GM21717 (cell line): ENCODE measurements at regions not wholly inside any gene's neighbourhood (a gene's known extent, or its start where the extent isn't known, plus 50 kb on each side); places are given as distances from the start of the nearest gene placed in this dataset.
"Not testable (repeated sequence)": the region's sequence is repeated elsewhere in the genome, so short reads cannot be mapped to it uniquely, and the experiment has no call there.

Experiments used
- ATAC-seq: cut with Tn5 transposase; IDR thresholded peaks from one replicate; pipeline ENCODE4 v1.9.1; 2021; ENCODE audit warnings: mild to moderate bottlenecking, moderate library complexity; ENCODE audit not compliant: unreplicated experiment

DNA sequence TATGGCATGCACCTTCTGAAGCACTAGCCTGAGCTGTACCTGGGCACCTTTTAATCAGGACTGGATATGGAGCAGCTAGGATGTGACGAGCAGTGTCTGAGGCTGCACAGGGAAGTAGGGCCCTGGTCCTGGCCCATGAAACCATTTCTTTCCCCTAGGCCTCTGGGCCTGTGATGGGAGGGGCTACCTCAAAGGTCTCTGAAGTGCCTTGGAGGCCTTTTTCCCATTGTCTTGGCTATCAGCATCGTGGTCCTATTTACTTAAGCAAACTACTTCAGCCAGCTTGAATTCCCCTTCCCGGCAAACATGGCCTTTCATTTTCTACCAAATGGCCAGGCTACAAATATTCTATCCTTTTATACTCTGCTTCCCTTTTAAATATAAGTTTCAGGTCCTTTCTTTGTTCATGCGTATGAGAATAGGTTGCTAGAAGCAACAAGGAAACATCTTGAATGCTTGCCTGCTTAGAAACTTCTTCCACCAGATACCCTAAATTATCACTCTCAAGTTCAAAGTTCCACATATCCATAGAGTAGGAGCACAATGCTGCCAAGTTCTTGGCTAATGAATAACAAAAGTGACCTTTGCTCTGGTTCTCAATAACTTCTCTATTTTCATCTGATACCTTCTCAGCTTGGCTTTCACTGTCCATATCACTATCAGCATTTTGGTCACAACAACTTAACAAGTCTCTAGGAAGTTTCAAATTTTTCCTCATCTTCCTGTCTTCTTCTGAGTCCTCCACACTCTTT lies 673.1 kb downstream of the HTR1B start:
- ATAC-seq: no peak

DNA sequence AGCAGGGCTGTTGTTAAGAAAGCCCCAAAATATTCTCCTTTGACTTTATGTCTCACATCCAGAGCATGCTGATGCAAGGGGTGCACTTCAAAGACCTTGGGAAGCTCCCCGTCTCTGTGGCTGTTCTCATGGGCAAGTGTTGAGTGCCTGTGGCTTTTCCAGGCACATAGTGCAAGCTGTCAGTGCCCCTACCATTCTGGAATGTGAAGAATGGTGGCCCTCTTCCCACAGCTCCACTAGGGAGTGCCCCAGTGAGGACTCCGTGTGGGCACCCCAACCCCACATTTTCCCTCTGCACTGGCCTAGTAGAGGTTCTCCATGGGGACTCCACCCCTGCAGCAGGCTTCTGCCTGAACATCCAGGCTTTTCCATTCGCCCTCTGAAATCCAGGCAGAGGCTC lies 673.7 kb downstream of the HTR1B start:
- no peak for ATAC-seq

DNA sequence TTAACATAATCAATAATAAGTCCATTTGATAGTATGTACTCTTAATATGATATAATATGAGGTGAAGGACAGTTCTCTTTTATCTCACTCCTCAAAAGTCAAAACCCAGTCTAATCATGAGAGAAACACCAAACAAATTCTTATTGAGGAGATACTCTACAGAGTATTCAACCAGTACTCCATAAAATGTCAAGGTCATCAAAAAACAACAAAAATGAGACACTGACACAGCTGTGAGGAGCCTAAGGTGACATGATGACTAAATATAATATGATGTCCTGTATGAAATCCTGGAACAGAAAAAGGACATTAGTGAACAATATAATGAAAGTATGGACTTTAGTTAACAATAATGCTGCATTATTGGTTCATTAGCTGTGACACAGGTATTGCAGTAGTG lies 675.1 kb downstream of the HTR1B start:
- no peak for ATAC-seq

DNA sequence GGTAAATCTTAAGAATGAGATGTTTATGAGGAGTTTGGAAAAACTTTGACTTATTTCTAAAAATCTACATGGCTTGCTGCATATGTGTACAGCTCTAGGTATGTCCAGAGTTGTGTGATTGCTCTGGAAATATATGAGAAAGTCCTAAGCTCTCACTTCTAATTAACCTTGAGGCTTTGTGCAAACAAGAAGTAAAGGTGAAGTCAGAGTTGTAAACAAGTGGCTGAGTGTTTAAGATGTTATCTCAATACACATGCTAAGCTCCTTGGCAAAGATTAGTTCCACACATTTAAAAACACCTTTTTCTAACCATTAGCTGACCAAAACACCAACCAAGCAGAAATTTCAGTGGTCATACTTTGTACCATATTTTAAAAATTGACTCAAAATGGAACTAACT lies 684.2 kb downstream of the HTR1B start:
- ATAC-seq: no peak

DNA sequence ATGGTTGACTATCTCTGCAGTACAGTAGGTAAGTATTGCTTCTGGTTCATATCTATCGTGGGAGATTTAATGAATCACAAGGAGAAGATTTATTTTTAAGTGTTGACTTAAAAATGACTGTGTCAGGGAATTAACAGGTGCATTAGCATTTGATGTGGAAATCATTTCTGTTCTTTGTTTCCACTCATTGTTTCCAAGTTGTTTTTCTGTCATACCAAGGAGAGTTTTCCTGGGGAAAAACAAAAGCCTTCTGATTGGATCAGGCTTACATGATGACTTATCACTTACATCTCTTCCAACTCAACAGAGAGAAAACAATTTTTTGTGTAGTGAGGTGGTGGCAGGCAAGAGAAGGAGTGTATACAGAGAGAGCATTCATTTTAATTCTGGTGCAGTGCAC lies 686.4 kb downstream of the HTR1B start:
- no peak for ATAC-seq

DNA sequence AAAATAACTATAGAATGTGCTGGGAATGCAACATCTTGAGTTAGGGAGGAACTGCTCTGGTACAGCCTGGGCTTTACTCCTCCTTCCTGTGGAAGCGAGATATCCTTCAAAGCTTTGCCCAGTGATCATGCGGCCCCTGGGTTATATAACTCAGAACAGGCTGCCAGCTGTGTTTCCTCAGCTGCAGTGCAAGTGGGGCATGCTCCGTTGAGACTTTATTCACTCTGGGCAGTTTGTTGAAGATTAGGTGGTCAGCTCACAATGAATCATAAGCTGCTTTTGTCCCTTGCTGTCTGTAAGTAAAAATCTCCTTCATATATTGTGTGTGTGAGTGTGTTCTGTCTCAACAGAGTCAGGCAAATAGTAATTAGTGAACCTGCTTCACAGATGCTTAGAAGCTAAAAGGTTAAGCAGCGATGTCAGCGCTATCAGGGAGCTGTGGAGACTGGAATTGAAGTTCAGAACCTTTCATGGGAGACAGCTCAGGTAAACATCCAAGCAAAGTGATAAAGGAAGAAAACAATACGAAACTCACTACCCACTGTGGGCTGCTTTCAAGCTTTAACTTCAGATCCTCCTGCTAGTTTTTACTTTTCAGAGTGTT lies 688.4 kb downstream of the HTR1B start:
- no peak for ATAC-seq

DNA sequence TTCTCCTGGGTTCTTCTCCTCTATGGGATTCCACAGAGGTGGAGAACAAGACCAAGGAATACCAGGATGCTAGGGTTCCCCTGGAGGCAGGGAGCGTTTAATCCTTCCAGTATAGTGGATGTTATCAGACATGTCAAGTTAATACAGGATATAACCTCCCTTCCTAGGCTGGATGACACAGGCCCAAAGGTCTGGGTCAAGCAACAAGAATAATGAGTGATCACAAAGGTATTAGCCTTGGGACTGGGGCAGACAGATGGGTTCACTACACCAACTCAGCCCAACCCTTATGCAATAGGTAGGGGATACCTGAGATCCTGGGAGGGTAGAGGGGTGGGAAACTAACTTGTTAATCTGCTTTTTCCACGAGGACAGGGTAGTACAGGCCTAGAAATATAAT lies 690.3 kb downstream of the HTR1B start:
- ATAC-seq: no peak

DNA sequence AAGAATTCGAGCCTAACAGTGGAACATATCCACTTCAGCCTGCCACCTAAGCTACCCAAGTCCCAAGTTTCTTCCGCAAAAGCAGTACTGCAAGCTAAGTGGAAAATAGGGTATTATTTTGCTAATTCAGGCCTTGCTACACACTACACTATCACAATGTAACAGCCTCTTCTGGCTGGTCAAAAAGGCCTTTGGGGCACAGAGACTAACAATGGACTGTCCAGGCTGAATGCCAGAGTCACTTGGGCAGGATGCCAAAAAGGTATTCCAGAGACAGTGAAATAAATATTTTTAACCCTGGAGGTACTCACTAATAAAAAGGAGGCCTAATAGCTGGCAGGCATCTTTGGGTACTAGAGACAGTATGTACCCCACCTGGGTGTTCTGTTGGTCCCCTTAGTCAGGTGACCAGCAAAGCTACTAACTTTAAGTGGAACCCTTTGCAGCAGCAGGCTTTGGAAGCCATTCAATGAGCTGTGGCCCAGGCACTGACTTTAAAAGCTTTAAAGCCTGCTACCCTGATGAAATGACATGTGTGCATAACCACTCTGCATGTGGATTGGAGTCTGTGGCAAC lies 692.1 kb downstream of the HTR1B start:
- ATAC-seq: no peak

DNA sequence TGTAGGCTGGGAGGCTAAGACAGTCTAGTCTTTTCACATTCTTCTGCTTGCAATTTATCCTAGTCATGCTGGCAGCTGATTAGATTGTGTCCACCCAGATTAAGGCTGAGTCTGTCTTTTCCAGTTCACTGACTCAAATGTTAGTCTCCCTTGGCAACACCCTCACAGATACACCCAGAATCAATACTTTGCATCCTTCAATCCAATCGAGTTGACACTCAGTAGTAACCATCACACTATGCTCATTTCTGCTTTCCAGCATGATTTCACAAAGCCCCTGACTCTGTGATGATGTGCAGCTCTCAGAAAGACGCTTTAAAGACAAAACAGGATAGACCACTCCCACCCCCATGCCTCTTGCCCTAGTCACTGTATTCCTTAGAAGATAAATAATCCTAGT lies 693.0 kb downstream of the HTR1B start:
- no peak for ATAC-seq

DNA sequence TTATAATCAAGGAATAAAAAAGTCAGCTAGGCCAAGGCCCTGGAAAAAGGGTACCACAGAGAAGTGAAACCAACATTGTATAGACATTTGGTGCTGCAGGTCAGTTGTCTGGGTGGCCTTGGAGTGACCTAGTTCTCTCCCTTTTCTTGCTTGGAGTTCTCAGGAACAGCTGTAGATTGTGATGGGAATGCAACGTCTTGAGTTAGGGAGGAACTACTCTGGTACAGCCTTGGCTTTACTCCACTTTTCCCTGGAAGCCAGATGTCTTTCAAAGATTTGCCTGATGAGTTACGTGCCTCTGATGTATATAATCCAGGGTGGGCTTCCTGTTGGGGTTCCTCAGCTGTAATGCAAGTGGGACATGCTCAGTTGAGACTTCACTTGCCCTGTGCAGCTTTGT lies 694.7 kb downstream of the HTR1B start:
- ATAC-seq: no peak

DNA sequence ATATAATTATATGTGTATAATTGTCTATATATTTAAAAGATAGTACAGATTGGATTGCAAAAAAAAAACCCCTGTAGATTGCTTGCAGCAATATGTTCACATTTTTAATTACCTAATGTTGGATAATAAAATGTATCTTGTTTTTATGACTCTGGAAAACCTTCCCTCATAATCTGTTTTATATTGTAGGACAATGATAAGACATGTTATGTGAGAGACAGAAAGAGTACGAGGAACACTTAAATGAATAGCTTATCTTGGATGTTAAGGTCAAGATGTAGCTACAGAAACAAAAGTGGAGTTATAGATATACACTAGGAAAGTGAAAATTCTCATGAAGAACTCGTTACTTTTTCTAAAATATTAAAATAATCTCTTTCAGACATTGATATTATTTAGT lies 691.6 kb upstream of the IMPG1 start:
- ATAC-seq: no peak

DNA sequence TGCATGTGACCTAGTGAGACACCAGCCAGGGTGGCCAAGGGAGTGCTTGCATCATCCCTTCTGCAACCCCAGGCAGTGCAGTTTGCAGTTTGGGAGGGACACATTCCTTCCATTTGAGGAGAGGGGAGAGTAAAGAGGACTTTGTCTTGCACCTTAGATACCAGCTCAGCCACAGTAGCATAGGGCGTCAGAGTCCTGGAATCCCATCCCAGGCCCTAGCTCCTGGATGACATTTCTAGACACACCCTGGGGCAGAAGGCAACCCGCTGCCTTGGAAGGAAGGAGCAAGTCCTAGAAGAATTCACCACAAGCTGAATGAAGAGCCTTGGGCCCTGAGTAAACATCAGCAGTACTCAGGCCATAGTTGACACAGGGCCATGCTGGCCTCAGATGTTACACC lies 680.4 kb upstream of the IMPG1 start:
- ATAC-seq: no peak

DNA sequence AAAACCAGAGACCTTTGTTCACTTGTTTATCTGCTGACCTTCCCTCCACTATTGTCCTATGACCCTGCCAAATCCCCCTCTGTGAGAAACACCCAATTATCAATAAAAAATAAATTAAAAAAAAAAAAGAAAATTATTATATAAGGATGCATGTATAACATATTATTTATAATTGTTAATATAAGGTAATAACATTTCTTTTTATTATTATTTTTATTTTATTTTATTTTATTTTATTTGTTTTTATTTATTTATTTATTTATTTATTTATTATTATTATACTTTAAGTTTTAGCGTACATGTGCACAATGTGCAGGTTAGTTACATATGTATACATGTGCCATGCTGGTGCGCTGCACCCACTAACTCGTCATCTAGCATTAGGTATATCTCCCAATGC lies 672.9 kb upstream of the IMPG1 start:
- not testable (repeated sequence) for ATAC-seq

DNA sequence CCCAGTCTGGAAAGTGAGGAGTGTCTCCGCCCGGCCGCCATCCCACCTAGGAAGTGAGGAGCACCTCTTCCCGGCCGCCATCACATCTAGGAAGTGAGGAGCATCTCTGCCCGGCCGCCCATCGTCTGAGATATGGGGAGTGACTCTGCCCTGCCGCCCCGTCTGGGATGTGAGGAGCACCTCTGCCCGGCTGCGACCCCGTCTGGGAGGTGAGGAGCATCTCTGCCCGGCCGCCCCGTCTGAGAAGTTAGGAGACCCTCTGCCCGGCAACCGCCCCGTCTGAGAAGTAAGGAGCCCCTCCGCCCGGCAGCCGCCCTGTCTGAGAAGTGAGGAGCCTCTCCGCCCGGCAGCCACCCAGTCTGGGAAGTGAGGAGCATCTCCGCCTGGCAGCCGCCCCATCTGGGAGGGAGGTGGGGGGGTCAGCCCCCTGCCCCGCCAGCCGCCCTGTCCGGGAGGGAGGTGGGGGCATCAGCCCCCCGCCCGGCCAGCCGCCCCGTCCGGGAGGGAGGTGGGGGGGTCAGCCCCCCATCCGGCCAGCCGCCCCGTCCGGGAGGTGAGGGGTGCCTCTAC lies 671.8 kb upstream of the IMPG1 start:
- not testable (repeated sequence) for ATAC-seq

DNA sequence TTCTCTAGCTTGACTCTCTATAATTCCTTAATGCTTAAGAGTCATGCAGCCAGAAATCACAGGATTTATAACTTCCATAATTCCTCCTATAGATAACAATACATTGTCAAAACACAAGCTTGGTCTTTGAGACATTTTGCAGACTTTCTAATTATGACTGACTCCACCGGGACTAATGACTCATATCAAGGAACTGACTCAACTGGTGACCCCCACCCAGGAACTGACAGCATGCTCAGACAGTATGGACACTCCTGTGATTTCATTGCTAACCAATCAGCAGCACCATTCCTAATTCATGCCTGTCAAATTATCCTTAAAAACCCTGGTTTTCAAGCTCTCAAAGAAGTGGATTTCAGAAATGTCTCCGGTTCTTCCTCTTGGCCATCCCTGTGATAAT lies 670.5 kb upstream of the IMPG1 start:
- no peak for ATAC-seq

DNA sequence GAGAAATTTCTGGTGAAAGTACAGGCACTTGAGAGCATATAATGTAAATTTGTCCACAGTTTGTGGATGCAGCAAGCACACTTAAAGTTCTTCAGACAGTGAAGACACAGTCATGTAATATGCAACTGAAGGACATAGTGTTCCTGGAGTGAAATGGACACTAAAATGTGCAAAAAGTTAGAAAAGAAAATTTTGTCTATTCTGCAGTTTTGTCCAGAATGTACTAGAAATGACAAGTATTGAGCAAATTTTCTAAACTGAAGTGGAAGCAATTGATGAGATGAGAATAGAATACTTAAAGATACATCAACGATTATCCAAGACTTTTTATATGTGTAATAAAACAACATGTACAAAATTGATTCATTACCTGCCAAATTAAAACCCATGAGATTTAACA lies 647.0 kb upstream of the IMPG1 start:
- ATAC-seq: no peak

DNA sequence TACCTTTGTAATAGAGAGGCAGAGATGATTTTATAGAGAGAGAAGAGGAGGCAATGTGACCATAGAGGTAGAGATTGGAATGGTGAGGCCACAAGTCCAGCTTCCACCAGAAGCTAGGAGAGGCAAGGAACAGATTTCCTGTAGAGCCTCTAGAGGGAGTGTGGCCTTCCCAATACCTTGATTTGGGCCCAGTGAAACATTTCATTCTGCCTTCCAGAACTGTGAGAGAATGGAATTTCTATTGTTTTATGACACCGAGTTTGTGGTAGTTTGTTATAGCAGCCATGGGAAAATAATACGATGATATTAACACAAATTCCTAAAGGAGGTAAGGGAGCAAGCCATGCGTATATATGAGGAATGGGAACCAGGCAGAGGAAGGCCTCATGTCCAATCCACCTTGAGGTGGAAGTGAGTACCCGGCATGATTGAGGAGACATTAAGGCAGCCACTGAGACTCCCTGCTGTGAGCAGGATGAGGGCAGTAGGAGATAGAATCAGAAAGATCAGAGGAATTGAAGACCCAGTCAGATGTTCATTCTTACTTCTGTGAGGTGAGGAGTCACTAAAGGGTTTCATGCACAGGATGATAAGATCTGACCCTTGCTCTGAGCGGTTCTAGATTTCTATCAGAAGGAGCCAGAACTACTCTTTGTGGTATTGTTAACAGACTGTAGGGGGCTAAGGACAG lies 636.3 kb upstream of the IMPG1 start:
- ATAC-seq: no peak

DNA sequence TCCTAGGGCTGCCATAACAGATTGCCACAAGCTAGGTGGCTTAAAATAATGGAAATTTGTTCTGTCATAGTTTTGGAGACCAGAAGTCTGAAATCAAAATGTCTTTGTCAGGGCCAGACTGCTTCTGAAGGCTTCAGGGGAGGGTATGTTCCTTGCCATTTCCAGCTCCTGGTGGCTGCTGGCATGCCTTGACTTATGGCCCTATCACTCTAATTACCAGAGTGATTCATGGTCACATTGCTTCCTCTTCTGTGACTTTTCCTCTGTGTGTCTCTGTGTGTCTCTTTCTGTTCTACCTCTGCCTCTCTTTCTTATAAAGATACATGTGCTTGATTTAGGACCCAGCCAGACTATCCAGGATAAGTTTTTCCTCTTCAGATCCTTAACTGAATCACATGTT lies 635.2 kb upstream of the IMPG1 start:
- ATAC-seq: no peak

DNA sequence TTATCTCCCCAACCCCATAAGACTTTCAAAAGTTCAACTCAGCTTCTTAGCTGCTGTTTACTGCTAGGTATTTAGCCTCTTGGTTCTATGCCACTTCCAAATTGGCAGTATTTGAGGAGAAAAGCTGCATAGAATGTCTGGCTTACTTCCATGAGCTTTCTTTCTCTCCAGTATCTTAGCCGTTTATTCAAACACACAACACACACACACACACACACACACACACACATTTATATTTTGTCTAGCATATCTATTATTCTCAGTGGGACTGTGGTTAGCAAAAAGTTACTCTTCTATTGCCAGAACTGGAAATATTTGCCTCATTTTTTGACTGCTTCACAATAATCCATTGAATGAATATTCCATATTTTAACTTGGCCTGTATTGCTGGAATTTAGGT lies 634.2 kb upstream of the IMPG1 start:
- ATAC-seq: no peak

DNA sequence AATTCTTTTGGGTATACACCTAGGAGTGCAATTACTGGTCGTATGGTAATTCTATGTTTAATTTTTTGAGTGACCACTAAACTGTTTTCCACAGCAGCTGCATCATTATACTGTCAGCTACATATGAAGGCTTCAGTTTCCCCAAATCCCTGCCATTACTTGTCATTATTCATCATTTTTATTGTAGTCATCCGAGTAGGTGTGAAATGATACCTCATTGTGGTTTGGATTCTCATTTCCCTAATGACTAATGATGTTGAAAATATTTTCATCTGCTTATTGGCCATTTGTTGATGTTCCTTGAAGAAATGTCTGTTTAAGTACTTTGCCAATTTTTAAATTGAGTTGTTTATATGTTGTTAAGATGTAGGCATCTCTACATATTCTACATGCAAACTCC lies 633.6 kb upstream of the IMPG1 start:
- ATAC-seq: no peak

DNA sequence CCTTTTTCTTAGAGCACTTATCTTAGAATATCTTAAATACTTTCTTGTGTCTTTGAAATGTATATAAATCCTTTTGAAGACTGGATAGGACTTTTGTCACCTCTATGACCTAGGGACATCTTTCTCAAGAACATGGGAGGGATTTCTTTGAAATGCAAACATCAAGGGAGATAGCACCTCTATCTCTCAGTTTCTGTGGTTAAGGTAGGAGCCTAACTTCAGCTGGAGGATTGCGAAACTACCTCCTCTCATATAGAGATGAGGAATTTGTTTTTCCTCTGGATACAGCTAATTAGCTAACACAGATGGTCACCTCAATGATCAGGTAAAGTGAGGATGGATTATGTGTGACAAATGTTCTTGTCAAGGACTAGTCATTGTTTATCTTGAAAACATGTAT lies 631.3 kb upstream of the IMPG1 start:
- no peak for ATAC-seq

DNA sequence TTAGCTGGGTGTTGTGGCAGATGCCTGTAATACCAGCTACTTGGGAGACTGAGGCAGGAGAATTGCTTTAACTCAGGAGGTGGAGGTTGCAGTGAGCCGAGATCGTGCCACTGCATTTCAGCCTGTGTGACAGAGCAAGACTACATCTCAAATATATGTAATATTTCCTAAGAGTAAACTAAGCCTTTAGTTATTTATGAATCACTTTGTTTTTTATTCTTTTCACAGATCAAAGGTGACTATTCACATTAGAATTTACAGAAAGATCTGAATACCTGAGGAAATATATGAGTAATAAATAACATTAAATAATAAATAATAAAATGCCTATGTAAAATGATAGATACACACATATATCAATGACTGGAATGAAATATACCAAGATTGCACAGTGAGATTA lies 630.8 kb upstream of the IMPG1 start:
- no peak for ATAC-seq
